ENCODE measurements at regions not wholly inside any gene's neighbourhood (a gene's known extent, or its start where the extent isn't known, plus 50 kb on each side); places are given as distances from the start of the nearest gene placed in this dataset.

DNA sequence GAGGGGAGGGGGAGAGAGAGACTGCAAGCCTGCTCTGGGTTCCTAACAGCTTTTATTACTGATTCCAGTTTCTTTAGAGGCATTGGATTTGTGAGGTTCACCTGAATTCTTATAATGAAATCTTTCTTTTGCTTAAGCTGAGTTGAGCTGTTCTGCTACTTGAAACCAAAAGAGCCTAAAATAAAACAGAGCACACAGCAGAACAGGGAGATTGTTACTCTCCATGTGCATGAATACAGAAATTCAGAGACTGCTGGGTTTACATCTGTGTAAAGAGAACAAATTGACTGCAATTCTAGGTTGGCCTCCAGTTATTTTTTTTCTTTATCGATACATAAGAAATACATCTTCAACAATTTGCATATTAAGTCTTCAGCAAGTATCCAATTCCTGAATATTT lies 168.8 kb upstream of the NRIP1 start:
- DNase-seq (ENCODE audit: low read depth in 2 of 2, low spot score in 1 of 2): no peak

DNA sequence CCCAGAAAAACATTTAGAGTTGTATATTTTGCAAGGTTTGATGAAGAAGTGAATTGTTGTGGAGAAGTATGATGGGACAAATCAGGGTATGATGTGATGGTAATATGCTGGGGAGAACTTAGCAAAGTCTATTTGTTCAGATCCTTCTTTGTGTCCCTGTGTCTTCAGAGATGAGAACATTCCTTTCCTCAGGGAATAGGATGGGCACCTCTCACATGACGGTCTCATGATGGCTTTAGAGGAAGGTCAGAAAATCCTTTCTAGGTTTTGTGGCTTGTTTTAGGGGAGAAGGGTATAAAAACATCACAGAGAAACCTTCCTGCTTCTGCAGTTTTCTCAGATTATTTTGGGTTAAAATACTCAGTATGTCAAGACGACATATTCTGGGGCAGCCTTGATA lies 171.3 kb upstream of the NRIP1 start:
- DNase-seq (ENCODE audit: low read depth in 2 of 2, low spot score in 1 of 2): no peak

- DNase-seq (ENCODE audit: low read depth in 2 of 2, low spot score in 1 of 2): no peak
These were observed 176.0 kb upstream of the NRIP1 start for GRCh38 chr21:15240848-15241247.

- no peak for DNase-seq (ENCODE audit: low read depth in 2 of 2, low spot score in 1 of 2)
These were observed 177.4 kb upstream of the NRIP1 start for GRCh38 chr21:15241997-15242736.

- no peak for DNase-seq (ENCODE audit: low read depth in 2 of 2, low spot score in 1 of 2)
These were observed 178.1 kb upstream of the NRIP1 start for GRCh38 chr21:15242906-15243305.

DNA sequence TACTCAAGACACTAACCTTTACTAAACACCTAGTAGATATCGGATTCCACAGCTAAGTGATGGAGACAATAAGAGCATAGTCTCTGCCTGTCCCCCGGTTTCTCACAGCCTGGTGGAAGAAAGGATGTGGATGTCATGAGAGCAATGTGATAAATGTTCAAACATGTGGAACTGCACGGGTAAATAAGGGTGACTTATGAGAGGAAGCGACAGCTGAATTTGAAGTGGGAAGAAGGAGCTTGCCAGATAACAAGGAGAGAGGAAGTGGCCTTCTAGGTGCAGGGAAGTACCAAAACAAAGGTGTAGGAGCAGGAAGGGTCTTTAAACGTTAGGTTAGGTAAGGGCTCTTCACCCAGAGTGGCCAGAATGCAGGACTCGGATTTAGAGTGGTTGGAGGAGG lies 178.6 kb upstream of the NRIP1 start:
- DNase-seq (ENCODE audit: low read depth in 2 of 2, low spot score in 1 of 2): no peak

DNA sequence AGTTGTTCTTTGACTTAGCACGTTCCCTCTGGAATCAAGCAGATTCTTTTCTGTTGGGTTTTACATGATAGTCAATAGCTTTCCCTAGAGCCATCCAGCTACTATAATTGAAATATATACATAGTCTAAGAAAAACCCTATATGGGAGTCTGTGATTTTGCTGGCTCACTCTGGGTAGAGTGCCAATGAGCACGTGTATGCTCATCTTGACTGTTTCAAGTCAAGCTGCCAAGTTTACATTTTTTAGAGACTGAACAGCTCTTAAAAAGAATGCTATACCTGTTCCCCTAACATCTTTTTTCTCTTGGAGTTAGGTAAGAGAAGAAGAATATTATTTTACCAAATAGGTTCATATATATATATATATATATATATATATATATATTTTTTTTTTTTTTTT lies 182.8 kb upstream of the NRIP1 start:
- DNase-seq (ENCODE audit: low read depth in 2 of 2, low spot score in 1 of 2): no peak

DNA sequence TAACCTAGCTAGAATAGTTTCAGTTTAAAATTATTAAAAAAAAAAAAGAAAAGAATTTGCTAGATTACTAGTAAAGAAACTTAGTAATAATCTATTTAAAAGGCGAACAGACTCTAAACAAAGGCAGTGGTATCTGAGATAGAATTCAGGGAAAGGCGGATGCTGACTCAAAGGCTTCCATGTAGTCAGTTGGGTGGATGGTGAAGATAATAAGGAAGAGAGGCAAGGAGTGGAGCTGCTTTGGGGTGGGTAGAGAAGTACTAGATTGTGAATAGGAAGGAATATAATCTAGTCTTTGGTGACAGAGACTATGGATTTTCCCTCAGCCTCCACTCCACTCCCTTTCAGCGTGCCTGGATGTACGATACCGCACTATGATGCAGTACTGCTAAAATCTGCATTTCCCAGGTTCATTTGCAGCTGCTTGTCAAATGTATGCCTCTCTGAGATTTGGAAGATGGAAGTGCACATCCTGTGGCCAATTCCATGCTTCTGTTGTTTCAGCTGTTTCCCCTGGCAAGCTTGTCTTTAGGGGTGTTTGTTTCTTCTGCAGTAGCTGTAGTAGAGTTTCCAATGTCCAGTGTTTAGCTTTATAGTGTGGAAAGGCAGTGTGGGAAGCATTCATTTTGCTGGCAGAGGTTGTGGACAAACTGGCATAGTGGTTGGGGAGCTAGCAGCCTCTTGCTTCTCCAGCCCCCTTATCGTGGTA lies 184.6 kb upstream of the NRIP1 start:
- DNase-seq (ENCODE audit: low read depth in 2 of 2, low spot score in 1 of 2): no peak

DNA sequence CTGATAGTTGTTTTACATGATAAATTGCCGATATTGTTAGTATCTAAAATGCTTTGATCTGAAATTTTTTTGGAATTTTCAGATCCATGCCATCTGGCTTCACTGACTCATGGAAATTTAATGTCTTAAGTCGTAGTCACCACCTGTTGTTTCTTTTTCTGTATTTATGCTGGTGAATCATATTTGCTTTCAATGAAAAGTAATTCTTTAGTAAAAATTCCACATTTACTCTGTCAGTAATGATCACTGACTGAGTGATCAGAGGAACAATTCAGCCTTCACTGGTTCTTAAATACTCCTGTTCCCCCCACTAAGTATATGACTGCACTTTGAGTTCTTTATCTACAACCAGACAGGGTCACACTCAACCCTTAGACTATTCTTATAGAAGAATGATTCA lies 185.6 kb upstream of the NRIP1 start:
- DNase-seq (ENCODE audit: low read depth in 2 of 2, low spot score in 1 of 2): no peak

DNA sequence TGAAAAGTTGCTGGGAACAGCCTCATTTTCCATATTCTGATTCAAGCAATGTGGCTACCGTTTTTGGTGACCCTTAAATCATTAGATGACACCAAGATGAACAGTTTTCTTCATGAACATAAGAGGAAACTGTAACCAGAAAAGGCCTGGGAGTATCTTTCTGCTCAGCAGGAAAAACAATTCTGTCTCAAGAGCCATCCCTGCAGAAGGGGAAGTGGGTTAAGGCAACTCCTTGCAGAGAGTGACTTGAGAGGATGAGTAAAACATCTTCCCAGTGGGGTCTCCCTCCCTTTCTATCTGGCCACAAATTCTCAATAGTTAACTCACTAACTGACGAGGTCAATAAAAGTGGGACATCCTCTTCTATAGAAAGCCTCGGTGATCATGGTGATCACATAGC lies 187.6 kb upstream of the NRIP1 start:
- DNase-seq (ENCODE audit: low read depth in 2 of 2, low spot score in 1 of 2): no peak

DNA sequence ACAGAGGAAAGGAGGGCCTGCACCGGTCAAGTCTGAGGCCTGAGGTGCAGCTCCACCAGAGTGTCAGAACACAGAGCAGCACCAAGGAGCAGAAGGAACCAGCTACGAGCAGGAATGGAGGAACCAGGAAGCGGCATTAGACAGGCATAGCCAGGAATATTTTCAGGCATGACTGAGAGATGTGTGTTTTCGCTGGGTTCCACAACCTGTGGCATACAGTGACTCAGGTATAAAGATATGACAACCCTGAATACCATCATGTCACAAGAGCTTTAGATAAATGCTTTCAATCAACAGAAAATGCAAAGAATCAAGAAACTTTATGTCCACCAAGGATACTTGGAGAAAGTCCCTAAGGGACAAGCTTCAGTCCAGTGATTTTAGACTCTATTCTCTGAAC lies 189.3 kb upstream of the NRIP1 start:
- no peak for DNase-seq (ENCODE audit: low read depth in 2 of 2, low spot score in 1 of 2)

DNA sequence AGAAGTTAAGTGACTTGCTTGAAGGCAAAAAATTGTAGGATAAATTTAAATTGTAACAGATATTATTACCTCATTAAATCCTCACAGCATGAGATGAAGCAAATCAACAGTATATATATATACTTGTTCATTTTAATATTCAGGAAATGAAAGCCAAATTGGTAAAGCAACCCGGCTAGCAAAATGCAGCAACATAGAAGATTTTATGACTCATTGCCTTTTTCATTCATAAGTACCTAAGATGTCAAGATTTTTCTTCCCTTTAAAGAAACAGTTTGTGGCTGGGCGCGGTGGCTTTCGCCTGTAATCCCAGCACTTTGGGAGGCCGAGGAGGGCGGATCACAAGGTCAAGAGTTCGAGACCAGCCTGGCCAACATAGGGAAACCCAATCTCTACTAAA lies 190.5 kb upstream of the NRIP1 start:
- DNase-seq (ENCODE audit: low read depth in 2 of 2, low spot score in 1 of 2): no peak

DNA sequence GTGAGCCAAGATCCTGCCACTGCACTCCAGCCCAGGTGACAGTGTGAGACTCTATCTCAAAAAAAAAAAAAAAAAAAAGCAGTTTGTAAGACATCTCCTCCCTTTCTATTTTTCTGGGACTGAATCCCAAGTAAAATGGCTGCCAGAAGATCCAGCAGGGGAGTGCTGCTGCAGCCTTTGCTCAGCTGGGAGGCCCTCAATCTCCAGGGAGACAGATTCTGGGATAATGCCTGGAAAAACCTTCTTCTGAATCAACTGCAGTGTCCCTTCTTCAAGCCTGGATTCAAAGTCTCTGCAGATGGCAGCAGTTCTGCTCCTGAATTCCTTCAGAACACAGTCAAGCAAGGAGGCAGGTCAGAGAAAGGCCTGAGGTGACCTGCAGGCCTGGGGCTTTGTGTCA lies 191.0 kb upstream of the NRIP1 start:
- no peak for DNase-seq (ENCODE audit: low read depth in 2 of 2, low spot score in 1 of 2)

- no peak for DNase-seq (ENCODE audit: low read depth in 2 of 2, low spot score in 1 of 2)
These were observed 192.2 kb upstream of the NRIP1 start for GRCh38 chr21:15256996-15257395.

- no peak for DNase-seq (ENCODE audit: low read depth in 2 of 2, low spot score in 1 of 2)
These were observed 192.8 kb upstream of the NRIP1 start for GRCh38 chr21:15257646-15258045.

DNA sequence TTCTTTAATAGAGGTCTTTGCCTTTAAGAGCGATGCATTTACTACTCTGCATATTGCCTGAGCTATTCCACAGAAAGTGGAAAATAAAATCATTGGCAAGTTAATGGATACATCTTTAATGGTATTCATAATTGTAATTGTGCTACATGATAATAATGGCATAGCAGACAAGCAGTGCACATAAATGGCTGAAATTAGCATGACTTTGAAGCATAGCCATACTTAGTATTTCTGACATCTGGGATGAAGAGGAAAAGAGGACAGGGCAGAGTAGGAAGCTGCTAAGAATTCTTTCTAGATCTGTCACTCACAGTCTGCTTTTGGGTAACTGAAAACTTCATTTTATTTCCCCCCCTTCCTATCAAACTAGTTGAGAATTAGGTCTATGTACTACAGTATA lies 195.0 kb upstream of the NRIP1 start:
- no peak for DNase-seq (ENCODE audit: low read depth in 2 of 2, low spot score in 1 of 2)

DNA sequence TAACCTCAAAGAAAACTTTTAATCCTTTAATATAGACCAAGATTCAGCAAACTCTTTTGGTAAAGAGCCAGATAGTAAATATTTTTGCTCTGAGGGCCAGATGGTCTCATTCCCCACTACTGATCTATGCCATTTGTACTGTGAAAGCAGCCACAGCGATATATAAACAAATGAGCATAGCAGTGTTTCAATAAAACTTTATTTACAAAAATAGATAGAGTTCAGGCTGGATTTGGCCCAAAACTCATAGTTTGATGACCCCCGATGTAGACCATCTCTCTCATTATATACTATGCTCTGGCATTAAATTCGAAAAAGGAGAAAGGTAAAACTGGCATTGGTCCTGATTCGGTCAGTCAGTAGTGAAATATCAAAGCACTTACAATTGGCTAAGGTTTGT lies 195.8 kb upstream of the NRIP1 start:
- no peak for DNase-seq (ENCODE audit: low read depth in 2 of 2, low spot score in 1 of 2)

GRCh38 chr21:15264084-15264665 lies 199.4 kb upstream of the NRIP1 start:
- DNase-seq (ENCODE audit: low read depth in 2 of 2, low spot score in 1 of 2): no peak

GRCh38 chr21:15272171-15272570 lies 207.4 kb upstream of the NRIP1 start:
- DNase-seq (ENCODE audit: low read depth in 2 of 2, low spot score in 1 of 2): no peak

DNA sequence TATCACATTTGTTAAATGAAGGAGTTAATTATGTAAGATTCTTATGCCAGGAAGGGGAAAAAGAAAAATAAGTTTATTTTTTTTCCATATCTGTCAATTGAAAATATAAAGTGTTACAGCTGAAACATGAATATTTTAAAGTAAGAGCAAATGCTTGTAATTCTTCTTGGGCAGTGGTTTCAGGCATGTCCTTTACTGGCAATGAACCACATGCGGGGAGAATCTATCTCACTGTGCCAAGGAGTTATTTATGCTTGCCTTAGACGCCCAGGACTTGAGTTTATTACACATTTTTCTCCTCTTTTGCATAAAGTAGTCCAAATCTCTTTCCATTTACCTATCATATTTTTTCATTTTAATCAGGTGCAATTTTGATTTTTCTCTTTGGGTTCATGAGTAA lies 207.8 kb upstream of the NRIP1 start:
- no peak for DNase-seq (ENCODE audit: low read depth in 2 of 2, low spot score in 1 of 2)

DNA sequence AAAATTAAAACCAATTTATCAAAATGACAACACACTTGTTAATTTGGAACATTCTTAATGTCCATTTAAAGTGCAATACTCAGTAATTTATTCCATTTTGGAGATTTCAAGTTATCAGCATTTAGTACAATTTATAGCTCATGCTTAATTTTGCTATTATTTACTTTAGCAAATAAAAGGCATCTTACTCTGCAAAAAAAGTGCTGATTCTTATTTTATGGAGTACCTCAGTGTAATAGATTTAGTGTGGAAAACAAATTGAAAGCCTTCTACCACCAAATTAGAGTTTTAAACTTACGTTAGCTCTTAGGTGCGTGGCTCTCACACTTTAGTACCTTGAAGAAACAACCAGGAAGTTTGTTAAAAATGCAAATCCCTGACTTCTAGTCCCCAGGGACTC lies 208.4 kb upstream of the NRIP1 start:
- no peak for DNase-seq (ENCODE audit: low read depth in 2 of 2, low spot score in 1 of 2)

DNA sequence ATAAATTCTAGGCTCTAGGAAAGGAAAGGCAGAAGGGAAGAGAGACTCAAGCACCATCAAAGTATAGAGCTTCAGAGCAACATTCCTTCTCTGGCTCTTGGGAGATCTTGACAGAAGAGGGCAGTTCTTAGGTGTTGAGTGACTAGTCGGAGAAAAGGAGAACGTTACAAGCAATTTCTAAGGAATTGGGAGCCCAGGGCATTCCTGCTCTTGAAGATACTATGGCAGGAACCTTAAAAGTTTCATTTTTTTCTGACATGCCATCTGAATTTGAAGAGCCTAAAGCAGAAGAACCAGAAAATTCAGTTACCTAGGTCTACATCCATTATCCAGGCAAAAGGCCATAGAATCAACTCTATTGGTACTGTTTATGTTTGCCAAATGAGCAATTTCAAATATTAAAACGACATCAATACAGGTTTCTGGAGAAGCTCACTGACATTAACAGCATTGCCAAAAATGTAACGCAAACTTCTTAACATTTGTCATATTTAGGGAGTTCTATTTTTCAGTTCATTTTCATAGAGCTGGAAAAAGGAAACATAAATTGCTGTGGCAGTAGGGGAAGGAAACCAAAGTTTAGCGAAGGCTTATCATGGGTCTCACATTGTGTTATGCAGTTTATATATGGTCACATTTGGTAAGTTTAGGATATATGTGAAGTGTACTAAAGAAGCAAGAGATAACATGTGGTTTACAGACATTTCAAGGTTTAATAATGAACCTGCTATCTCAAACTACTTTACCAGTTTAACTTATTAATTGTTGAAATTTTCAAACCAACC lies 210.1 kb upstream of the NRIP1 start:
- DNase-seq (ENCODE audit: low read depth in 2 of 2, low spot score in 1 of 2): no peak
